ENCODE measurements at regions not wholly inside any gene's neighbourhood (a gene's known extent, or its start where the extent isn't known, plus 50 kb on each side); places are given as distances from the start of the nearest gene placed in this dataset.
"Not testable (repeated sequence)": the region's sequence is repeated elsewhere in the genome, so short reads cannot be mapped to it uniquely, and the experiment has no call there.

- no peak for DNase-seq (ENCODE audit: low spot score)
These were observed 902.6 kb downstream of the C4orf33 start for GRCh38 chr4:129998436-129999150.

- DNase-seq (ENCODE audit: low spot score) = no peak
These were observed 903.2 kb downstream of the C4orf33 start for GRCh38 chr4:129999156-129999555.

GRCh38 chr4:130008461-130008860 is 912.5 kb downstream of the C4orf33 start:
- DNase-seq (ENCODE audit: low spot score) = no peak

- DNase-seq (ENCODE audit: low spot score) = not testable (repeated sequence)
These were observed 916.9 kb downstream of the C4orf33 start for GRCh38 chr4:130012806-130013205.

- DNase-seq (ENCODE audit: low spot score) = no peak
These were observed 925.8 kb downstream of the C4orf33 start for GRCh38 chr4:130021706-130022105.

GRCh38 chr4:130023088-130023487 is 927.1 kb downstream of the C4orf33 start:
- no peak for DNase-seq (ENCODE audit: low spot score)

GRCh38 chr4:130025701-130026100 is 929.7 kb downstream of the C4orf33 start:
- DNase-seq (ENCODE audit: low spot score) = no peak

- no peak for DNase-seq (ENCODE audit: low spot score)
These were observed 930.2 kb downstream of the C4orf33 start for GRCh38 chr4:130026185-130026584.

- no peak for DNase-seq (ENCODE audit: low spot score)
These were observed 932.0 kb downstream of the C4orf33 start for GRCh38 chr4:130027973-130028372.

GRCh38 chr4:130028552-130028951 is 932.6 kb downstream of the C4orf33 start:
- no peak for DNase-seq (ENCODE audit: low spot score)

GRCh38 chr4:130029442-130029841 is 933.5 kb downstream of the C4orf33 start:
- no peak for DNase-seq (ENCODE audit: low spot score)

- DNase-seq (ENCODE audit: low spot score) = no peak
These were observed 935.9 kb downstream of the C4orf33 start for GRCh38 chr4:130031858-130032257.

GRCh38 chr4:130033657-130034056 is 937.7 kb downstream of the C4orf33 start:
- DNase-seq (ENCODE audit: low spot score) = not testable (repeated sequence)

- DNase-seq (ENCODE audit: low spot score) = no peak
These were observed 938.9 kb downstream of the C4orf33 start for GRCh38 chr4:130034876-130035275.

GRCh38 chr4:130035391-130035790 is 939.4 kb downstream of the C4orf33 start:
- DNase-seq (ENCODE audit: low spot score) = no peak

- not testable (repeated sequence) for DNase-seq (ENCODE audit: low spot score)
These were observed 941.9 kb downstream of the C4orf33 start for GRCh38 chr4:130037866-130038265.

GRCh38 chr4:130038540-130038939 is 942.6 kb downstream of the C4orf33 start:
- not testable (repeated sequence) for DNase-seq (ENCODE audit: low spot score)

- DNase-seq (ENCODE audit: low spot score) = no peak
These were observed 947.8 kb downstream of the C4orf33 start for GRCh38 chr4:130043732-130044160.

- no peak for DNase-seq (ENCODE audit: low spot score)
These were observed 949.0 kb downstream of the C4orf33 start for GRCh38 chr4:130044788-130045531.

- no peak for DNase-seq (ENCODE audit: low spot score)
These were observed 957.8 kb downstream of the C4orf33 start for GRCh38 chr4:130053723-130054122.

GRCh38 chr4:130054908-130055307 is 959.0 kb downstream of the C4orf33 start:
- DNase-seq (ENCODE audit: low spot score) = no peak

- no peak for DNase-seq (ENCODE audit: low spot score)
These were observed 960.3 kb downstream of the C4orf33 start for GRCh38 chr4:130056286-130056685.

GRCh38 chr4:130064471-130064870 is 968.5 kb downstream of the C4orf33 start:
- DNase-seq (ENCODE audit: low spot score) = no peak
